Esophagus squamous epithelium (tissue), 5 donors: ENCODE measurements at regions not wholly inside any gene's neighbourhood (a gene's known extent, or its start where the extent isn't known, plus 50 kb on each side); places are given as distances from the start of the nearest gene placed in this dataset.

ENCODE experiments used
- DNase-seq: peaks from one replicate; lab custom pipeline; 2025; lab: John Stamatoyannopoulos, UW
- H3K27ac ChIP-seq, 4 donors: fragments of 200-600 bp; sonication (generic); one replicate each; pipeline ENCODE4 v1.5.1; 2016 to 2019; ENCODE audit warnings: mild to moderate bottlenecking in 1 of 4
- H3K27me3 ChIP-seq, 4 donors: fragments of 200-600 bp; sonication (generic); 1 replicate in 3 of 4; 2 replicates in 1 of 4; pipeline versions ENCODE4 v1.5.1 to v1.6.0; 2017 to 2021; ENCODE audit warnings: antibody characterized with exemption in 1 of 4
- H3K36me3 ChIP-seq, 3 donors: fragments of 200-600 bp; sonication (generic); one replicate each; pipeline ENCODE4 v1.5.1; 2016 to 2019
- H3K4me1 ChIP-seq, 3 donors: fragments of 200-600 bp; sonication (generic); one replicate each; pipeline ENCODE4 v1.5.1; 2017 to 2019
- H3K4me3 ChIP-seq, 4 donors: fragments of 200-600 bp; sonication (generic); 1 replicate in 3 of 4; 2 replicates in 1 of 4; pipeline ENCODE4 v1.5.1; 2016 to 2019; ENCODE audit warnings: mild to moderate bottlenecking in 2 of 4, moderate library complexity in 1 of 4
- H3K9me3 ChIP-seq, 3 donors: fragments of 200-600 bp; sonication (generic); one replicate each; pipeline ENCODE4 v1.5.1; 2016 to 2019
- CTCF ChIP-seq, 6 experiments: fragments of 450-650 bp in 4 of 6; fragments of 200-600 bp in 2 of 6; sonication (generic) in 2 of 6; IDR thresholded peaks; one replicate each; pipeline ENCODE4 v1.5.1; 2016 to 2019; ENCODE audit warnings: antibody characterized with exemption in 6 of 6, mild to moderate bottlenecking in 4 of 6, moderate library complexity in 4 of 6
- POLR2A ChIP-seq, 4 donors: fragments of 450-650 bp; IDR thresholded peaks; one replicate each; pipeline ENCODE4 v1.6.1; 2017; ENCODE audit warnings: antibody characterized with exemption in 4 of 4, mild to moderate bottlenecking in 4 of 4, moderate library complexity in 3 of 4
- WGBS, 2 donors: methylation state at CpG; one replicate each; pipeline ENCODE4 v1.1.5; 2018; 5-methylcytosine and 5-hydroxymethylcytosine counted together
- intact Hi-C: fragments of 100-400 bp; cut with DNase I; formaldehyde crosslinking; loops from one replicate; pipeline ENCODE4 v1.15.0; 2022
- donor health status: DM: yes; HTN: yes; CAD: no.

- 75 to 89% methylated on average over 2 of the region's 2 CpGs for WGBS, 2 donors
- DNase-seq: no peak
- H3K27me3 ChIP-seq: no peaks in the 10 kb centered on the region
These were observed 460.4 kb upstream of the JARID2 start for GRCh38 chr6:14785493-14785790.

DNA sequence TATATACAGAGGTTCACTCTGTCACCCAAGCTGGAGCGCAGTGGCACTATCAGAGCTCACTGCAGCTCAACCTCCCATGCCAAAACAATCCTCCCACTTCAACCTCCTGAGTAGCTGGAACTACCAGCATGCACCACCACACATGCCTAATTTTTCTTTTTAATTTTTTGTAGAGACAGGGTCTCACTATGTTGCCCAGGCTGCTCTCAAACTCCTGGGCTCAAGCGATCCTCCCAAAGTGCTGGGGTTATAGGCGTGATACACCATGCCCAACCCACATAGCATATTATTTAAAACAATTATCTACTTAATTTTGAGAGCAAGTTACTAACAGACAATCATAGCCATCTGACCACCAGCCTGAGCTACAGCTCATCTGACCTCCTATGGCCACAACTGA is 459.9 kb upstream of the JARID2 start:
- Histone ChIP-seq H3K4me1 (peaks cover 0 to 20% (median 0%) of the 10 kb centered on the region in 3 donors), H3K9me3 (no peaks in the 10 kb centered on the region), H3K36me3 (no peaks in the 10 kb centered on the region), H3K4me3 (no peak overlapping the region), H3K27ac (no peak overlapping the region), H3K27me3 (no peaks in the 10 kb centered on the region)
- DNase-seq: no peak
- no peak for TF ChIP-seq POLR2A (IDR thresholded peaks at IDR 0.05)
- WGBS, 2 donors: 96 to 100% methylated on average over 3 of the region's 3 CpGs
- intact Hi-C loops: no loop called here

More at GRCh38 chr6:14785493-14785790, 460.4 kb upstream of the JARID2 start:
- peak overlapping the region in 2 of 4 donors; percentile 33 to 46 for H3K27ac ChIP-seq
- no peak overlapping the region for H3K4me3 ChIP-seq
- H3K36me3 ChIP-seq: no peaks in the 10 kb centered on the region
- H3K9me3 ChIP-seq: no peaks in the 10 kb centered on the region
- H3K4me1 ChIP-seq: peaks cover 0 to 14% (median 0%) of the 10 kb centered on the region in 3 donors
- TF ChIP-seq POLR2A (IDR thresholded peaks at IDR 0.05) (no peak), CTCF (IDR thresholded peaks at IDR 0.05) (no peak)
- intact Hi-C loops: no loop called here

GRCh38 chr6:14786455-14786854 is 459.4 kb upstream of the JARID2 start:
- H3K36me3 ChIP-seq: no peaks in the 10 kb centered on the region
- intact Hi-C loops: no loop called here
- peaks cover 0 to 24% (median 0%) of the 10 kb centered on the region in 3 donors for H3K4me1 ChIP-seq
- DNase-seq: no peak
- 78 to 91% methylated on average over 3 of the region's 3 CpGs for WGBS, 2 donors
- H3K27me3 ChIP-seq: no peaks in the 10 kb centered on the region
- H3K27ac ChIP-seq: no peak overlapping the region
- no peaks in the 10 kb centered on the region for H3K9me3 ChIP-seq
- TF ChIP-seq CTCF (IDR thresholded peaks at IDR 0.05) (no peak), POLR2A (IDR thresholded peaks at IDR 0.05) (no peak)
- H3K4me3 ChIP-seq: no peak overlapping the region

GRCh38 chr6:14787250-14787649 is 458.6 kb upstream of the JARID2 start:
- Histone ChIP-seq H3K4me3 (no peak overlapping the region), H3K9me3 (no peaks in the 10 kb centered on the region), H3K36me3 (no peaks in the 10 kb centered on the region), H3K27ac (no peak overlapping the region), H3K27me3 (no peaks in the 10 kb centered on the region), H3K4me1 (peaks cover 0 to 32% (median 0%) of the 10 kb centered on the region in 3 donors)
- WGBS, 2 donors: 87 to 100% methylated on average over 2 of the region's 2 CpGs
- no peak for TF ChIP-seq POLR2A (IDR thresholded peaks at IDR 0.05)
- no peak for DNase-seq
- intact Hi-C loops: no loop called here

DNA sequence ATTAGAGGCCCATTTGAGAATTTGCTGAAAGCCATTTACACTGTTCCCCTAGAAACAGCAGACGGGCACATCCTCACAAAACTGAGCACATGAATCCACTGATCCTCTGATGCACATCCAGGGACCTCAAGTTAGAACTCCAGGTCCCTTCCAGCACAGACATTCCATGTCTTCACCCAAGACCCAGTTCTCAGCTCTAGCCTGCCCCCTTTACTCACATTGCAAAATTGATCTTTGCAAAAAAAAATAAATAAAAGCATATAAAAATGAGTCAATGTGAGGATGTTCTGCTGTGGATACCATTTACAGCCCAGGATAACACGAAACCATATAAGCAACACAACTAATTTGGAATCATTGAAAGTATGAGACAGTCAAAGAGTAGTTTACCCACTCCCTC is 458.2 kb upstream of the JARID2 start:
- 93 to 98% methylated on average over 2 of the region's 2 CpGs for WGBS, 2 donors
- intact Hi-C loops: no loop called here
- H3K27me3 ChIP-seq: no peaks in the 10 kb centered on the region
- TF ChIP-seq POLR2A (IDR thresholded peaks at IDR 0.05): no peak
- no peak for TF ChIP-seq CTCF (IDR thresholded peaks at IDR 0.05)
- H3K4me3 ChIP-seq: no peak overlapping the region
- H3K9me3 ChIP-seq: no peaks in the 10 kb centered on the region
- H3K27ac ChIP-seq: no peak overlapping the region
- H3K36me3 ChIP-seq: no peaks in the 10 kb centered on the region
- no peak for DNase-seq
- H3K4me1 ChIP-seq: peaks cover 0 to 36% (median 0%) of the 10 kb centered on the region in 3 donors

DNA sequence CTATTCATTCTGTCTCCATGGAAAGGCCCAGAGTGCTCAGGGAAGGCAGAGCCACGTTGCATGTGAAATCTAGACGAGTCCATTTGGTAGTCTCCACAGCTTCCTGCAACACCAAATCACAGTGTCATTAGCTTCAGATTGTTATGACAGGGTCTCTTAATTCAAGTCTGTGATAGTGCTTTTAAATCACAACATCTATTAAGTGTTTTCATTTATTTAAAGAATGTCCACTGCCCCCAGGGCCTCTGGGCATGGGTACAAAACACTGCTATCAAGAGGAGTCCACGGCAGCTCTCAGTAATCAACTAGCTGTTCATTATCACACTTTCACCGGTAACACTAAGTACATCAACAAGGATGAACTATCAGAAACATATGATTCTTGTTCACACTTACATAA is 455.9 kb upstream of the JARID2 start:
- Histone ChIP-seq H3K36me3 (no peaks in the 10 kb centered on the region), H3K9me3 (no peaks in the 10 kb centered on the region), H3K4me3 (no peak overlapping the region), H3K27ac (no peak overlapping the region), H3K27me3 (no peaks in the 10 kb centered on the region), H3K4me1 (peaks cover 0 to 28% (median 0%) of the 10 kb centered on the region in 3 donors)
- 60 to 75% methylated on average over 4 of the region's 4 CpGs for WGBS, 2 donors
- no peak for TF ChIP-seq POLR2A (IDR thresholded peaks at IDR 0.05)
- no peak for TF ChIP-seq CTCF (IDR thresholded peaks at IDR 0.05)
- no peak for DNase-seq
- intact Hi-C loops: no loop called here
